Immature natural killer cell (primary cell): ENCODE measurements at regions not wholly inside any gene's neighbourhood (a gene's known extent, or its start where the extent isn't known, plus 50 kb on each side); places are given as distances from the start of the nearest gene placed in this dataset.

Source experiments
- DNase-seq, 3 donors: peaks; one replicate each; pipeline ENCODE4 v3.0.0; 2022; ENCODE audit warnings: mixed read lengths in 1 of 3
- H3K27ac Mint-ChIP-seq, 6 donors: one replicate each; pipeline ENCODE4 v1.8.0; 2020; ENCODE audit warnings: mixed read lengths in 6 of 6, mild to moderate bottlenecking in 5 of 6, inconsistent platforms in 4 of 6, moderate library complexity in 3 of 6
- H3K27me3 Mint-ChIP-seq, 3 donors: one replicate each; pipeline ENCODE4 v1.8.0; 2020 to 2021; ENCODE audit warnings: low read depth in 3 of 3, mild to moderate bottlenecking in 3 of 3, mixed read lengths in 3 of 3, moderate library complexity in 3 of 3, inconsistent platforms in 1 of 3
- H3K36me3 Mint-ChIP-seq, 3 donors: one replicate each; pipeline ENCODE4 v1.8.0; 2020; ENCODE audit warnings: mixed read lengths in 3 of 3, inconsistent platforms in 2 of 3, mild to moderate bottlenecking in 2 of 3
- H3K4me1 Mint-ChIP-seq, 2 donors: one replicate each; pipeline ENCODE4 v1.8.0; 2020; ENCODE audit warnings: inconsistent platforms in 2 of 2, mild to moderate bottlenecking in 2 of 2, mixed read lengths in 2 of 2, moderate library complexity in 1 of 2
- H3K4me3 Mint-ChIP-seq, 5 donors: one replicate each; pipeline ENCODE4 v1.8.0; 2020; ENCODE audit warnings: mild to moderate bottlenecking in 5 of 5, mixed read lengths in 5 of 5, inconsistent platforms in 3 of 5, moderate library complexity in 3 of 5
- H3K9me3 Mint-ChIP-seq, 6 donors: one replicate each; pipeline ENCODE4 v1.8.0; 2020; ENCODE audit warnings: mild to moderate bottlenecking in 6 of 6, mixed read lengths in 6 of 6, inconsistent platforms in 4 of 6, moderate library complexity in 3 of 6

DNA sequence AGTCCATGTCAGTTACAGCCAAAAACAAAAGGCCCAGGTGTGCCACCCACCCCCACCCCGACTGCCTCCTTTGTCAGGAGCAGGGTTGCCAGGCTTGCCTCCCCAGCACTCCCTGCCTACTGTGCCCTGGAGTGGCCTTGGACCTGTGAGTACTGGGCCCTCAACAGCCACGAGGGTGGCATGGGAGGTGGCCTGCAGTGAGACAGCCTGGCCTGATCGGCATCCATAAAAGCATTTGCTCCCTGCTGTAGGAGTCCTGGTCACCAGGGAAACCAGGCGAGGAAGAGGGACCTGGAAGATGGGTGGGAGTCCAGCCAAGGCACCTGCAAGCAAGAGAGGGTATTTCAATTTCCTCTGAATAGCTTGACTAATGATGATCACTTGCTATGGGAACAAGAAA lies 56.4 kb upstream of the KCNMB2 start:
- H3K27ac Mint-ChIP-seq, result no peak overlapping the region
- H3K9me3 Mint-ChIP-seq, result peaks cover 0 to 3% (median 0%) of the 10 kb centered on the region in 6 donors
- H3K27me3 Mint-ChIP-seq, result peaks cover 0 to 6% (median 0%) of the 10 kb centered on the region in 3 donors
- H3K4me1 Mint-ChIP-seq, result no peaks in the 10 kb centered on the region
- DNase-seq, result no peak
- no peaks in the 10 kb centered on the region for H3K36me3 Mint-ChIP-seq
- H3K4me3 Mint-ChIP-seq, result no peak overlapping the region

DNA sequence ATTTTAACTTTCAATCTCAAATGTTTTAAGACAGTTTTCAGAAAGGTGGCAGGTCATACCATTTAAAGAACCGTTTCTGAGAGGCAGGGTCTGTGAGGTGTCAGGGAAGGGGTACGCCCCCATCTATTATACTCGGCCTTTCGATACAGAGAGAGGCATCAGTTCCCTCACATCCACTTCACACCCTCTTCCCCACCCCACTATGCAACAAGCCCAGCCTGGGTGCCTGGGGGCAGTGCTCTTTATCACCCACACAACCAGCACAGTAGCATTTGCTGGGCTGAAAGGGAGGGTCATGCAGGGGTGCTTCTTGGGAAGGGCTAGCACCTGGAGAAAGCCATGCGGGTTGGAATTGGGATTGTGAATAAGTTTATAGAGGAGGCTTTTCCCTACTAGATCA lies 56.0 kb upstream of the KCNMB2 start:
- Mint-ChIP-seq H3K27me3 (peaks cover 0 to 6% (median 0%) of the 10 kb centered on the region in 3 donors), H3K27ac (no peak overlapping the region), H3K4me1 (no peaks in the 10 kb centered on the region), H3K4me3 (no peak overlapping the region), H3K9me3 (peaks cover 0 to 4% (median 0%) of the 10 kb centered on the region in 6 donors), H3K36me3 (no peaks in the 10 kb centered on the region)
- DNase-seq, result no peak

DNA sequence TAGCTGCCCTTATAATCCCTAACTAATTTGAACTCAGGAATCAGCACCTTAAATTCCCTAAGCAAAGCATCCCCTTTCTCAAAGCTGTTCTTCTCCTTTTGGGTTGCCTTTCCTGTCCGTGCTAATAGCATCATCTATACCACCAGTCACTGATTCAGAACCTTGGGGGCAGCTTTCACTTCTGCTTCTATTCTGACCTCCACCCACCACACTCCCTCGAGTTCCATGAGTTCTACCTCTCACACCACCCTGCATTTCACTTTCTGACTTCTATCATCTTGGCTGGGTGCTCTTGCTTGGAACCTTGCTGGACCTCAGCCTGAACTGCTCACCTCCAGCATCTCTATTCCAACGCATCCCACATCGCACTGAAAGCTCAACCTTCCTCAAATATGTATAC lies 55.4 kb upstream of the KCNMB2 start:
- no peaks in the 10 kb centered on the region for H3K36me3 Mint-ChIP-seq
- DNase-seq, result no peak
- H3K4me1 Mint-ChIP-seq, result no peaks in the 10 kb centered on the region
- H3K4me3 Mint-ChIP-seq, result no peak overlapping the region
- H3K27me3 Mint-ChIP-seq, result peaks cover 0 to 6% (median 0%) of the 10 kb centered on the region in 3 donors
- H3K27ac Mint-ChIP-seq, result no peak overlapping the region
- H3K9me3 Mint-ChIP-seq, result peaks cover 0 to 5% (median 0%) of the 10 kb centered on the region in 6 donors

DNA sequence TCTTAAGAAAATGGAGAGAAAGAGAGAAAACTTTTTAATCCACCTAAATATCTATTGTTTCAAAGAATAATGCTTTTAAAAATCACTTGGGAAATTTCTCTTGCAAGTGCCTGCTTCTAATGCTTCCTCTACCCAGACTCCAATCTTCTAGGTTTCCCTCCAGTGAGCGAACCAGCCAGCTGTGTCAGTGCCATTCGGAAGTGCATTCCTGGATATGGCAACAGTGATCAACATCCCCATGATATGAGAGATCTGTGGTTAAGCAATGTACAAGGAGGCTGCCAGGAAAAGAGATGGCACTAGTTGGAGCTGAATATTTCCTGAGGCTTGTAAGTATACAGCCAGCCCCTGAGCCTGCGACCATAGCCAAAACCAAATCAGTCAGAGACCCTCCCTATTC lies 53.3 kb upstream of the KCNMB2 start:
- no peak overlapping the region for H3K4me3 Mint-ChIP-seq
- DNase-seq, result no peak
- no peak overlapping the region for H3K27ac Mint-ChIP-seq
- H3K27me3 Mint-ChIP-seq, result peaks cover 0 to 6% (median 5%) of the 10 kb centered on the region in 3 donors
- H3K9me3 Mint-ChIP-seq, result peaks cover 0 to 5% (median 0%) of the 10 kb centered on the region in 6 donors
- no peaks in the 10 kb centered on the region for H3K4me1 Mint-ChIP-seq
- no peaks in the 10 kb centered on the region for H3K36me3 Mint-ChIP-seq

- Mint-ChIP-seq H3K4me3 (no peak overlapping the region), H3K9me3 (peaks cover 0 to 4% (median 0%) of the 10 kb centered on the region in 6 donors), H3K36me3 (no peaks in the 10 kb centered on the region), H3K27ac (no peak overlapping the region), H3K27me3 (peaks cover 0 to 6% (median 5%) of the 10 kb centered on the region in 3 donors), H3K4me1 (no peaks in the 10 kb centered on the region)
- no peak for DNase-seq
Measured at GRCh38 chr3:178483704-178484103, 52.5 kb upstream of the KCNMB2 start.

DNA sequence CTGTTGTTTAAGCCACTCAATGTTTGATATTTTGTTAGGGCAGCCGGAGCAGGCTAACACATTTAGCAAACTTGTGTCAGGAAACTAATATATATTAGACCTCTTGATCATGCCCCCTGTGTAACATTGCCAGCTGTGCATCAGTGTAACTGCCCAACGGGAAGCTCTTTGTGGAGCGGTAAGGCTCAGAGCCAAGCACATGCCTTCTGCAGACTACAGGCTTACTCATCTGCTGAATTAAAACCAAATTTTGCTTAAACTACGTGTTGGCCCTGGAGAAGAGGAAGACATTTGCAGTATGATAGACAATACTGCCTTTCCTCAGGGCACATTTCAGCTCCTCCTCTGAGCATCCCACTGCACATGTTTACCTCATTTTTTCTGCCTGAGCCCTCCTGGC lies 50.5 kb upstream of the KCNMB2 start:
- no peak for DNase-seq
- no peak overlapping the region for H3K27ac Mint-ChIP-seq
- H3K36me3 Mint-ChIP-seq, result no peaks in the 10 kb centered on the region
- H3K9me3 Mint-ChIP-seq, result peaks cover 0 to 4% (median 0%) of the 10 kb centered on the region in 6 donors
- no peaks in the 10 kb centered on the region for H3K4me1 Mint-ChIP-seq
- H3K4me3 Mint-ChIP-seq, result no peak overlapping the region
- peaks cover 0 to 6% (median 3%) of the 10 kb centered on the region in 3 donors for H3K27me3 Mint-ChIP-seq
